Prostate gland (tissue), 2 donors: ENCODE measurements at regions not wholly inside any gene's neighbourhood (a gene's known extent, or its start where the extent isn't known, plus 50 kb on each side); places are given as distances from the start of the nearest gene placed in this dataset.

Experiments
- POLR2AphosphoS5 ChIP-seq: sonication (generic); formaldehyde crosslinking; IDR thresholded peaks from one replicate; pipeline ENCODE4 v1.6.1; 2017; ENCODE audit warnings: antibody characterized with exemption
- TF ChIP-seq, protein P1 (sequence below), 4 experiments: fragments of 200-600 bp in 2 of 4; fragments of 450-650 bp in 2 of 4; sonication (generic) in 2 of 4; IDR thresholded peaks; 1 replicate in 3 of 4; 2 replicates in 1 of 4; pipeline ENCODE4 v1.5.1; 2016 to 2019; ENCODE audit warnings: antibody characterized with exemption in 4 of 4, mild to moderate bottlenecking in 2 of 4, moderate library complexity in 2 of 4

GRCh38 chr6:93792746-93793145 is 373.4 kb upstream of the EPHA7 start:
- no peak for TF ChIP-seq POLR2AphosphoS5
- TF ChIP-seq, protein P1, sequence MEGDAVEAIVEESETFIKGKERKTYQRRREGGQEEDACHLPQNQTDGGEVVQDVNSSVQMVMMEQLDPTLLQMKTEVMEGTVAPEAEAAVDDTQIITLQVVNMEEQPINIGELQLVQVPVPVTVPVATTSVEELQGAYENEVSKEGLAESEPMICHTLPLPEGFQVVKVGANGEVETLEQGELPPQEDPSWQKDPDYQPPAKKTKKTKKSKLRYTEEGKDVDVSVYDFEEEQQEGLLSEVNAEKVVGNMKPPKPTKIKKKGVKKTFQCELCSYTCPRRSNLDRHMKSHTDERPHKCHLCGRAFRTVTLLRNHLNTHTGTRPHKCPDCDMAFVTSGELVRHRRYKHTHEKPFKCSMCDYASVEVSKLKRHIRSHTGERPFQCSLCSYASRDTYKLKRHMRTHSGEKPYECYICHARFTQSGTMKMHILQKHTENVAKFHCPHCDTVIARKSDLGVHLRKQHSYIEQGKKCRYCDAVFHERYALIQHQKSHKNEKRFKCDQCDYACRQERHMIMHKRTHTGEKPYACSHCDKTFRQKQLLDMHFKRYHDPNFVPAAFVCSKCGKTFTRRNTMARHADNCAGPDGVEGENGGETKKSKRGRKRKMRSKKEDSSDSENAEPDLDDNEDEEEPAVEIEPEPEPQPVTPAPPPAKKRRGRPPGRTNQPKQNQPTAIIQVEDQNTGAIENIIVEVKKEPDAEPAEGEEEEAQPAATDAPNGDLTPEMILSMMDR (IDR thresholded peaks at IDR 0.05): no peak
